T-cell (primary cell): ENCODE measurements at regions not wholly inside any gene's neighbourhood (a gene's known extent, or its start where the extent isn't known, plus 50 kb on each side); places are given as distances from the start of the nearest gene placed in this dataset.

ENCODE experiments used
- ATAC-seq, 4 experiments: fragments of 200-7000 bp in 3 of 4; fragments of 150-1000 bp in 1 of 4; cut with Tn5 transposase; replicated peaks in 1 of 4; 1 replicate in 3 of 4; 2 replicates in 1 of 4; pipeline ENCODE4 v1.10.0; 2021; ENCODE audit warnings: moderate library complexity in 3 of 4, mild to moderate bottlenecking in 2 of 4, moderate number of reproducible peaks in 1 of 4
- CTCF ChIA-PET, 2 donors: fragments of 300-600 bp; sonication (Branson Sonifier 250); formaldehyde crosslinking; loops; one replicate each; lab custom pipeline; 2022; ENCODE audit warnings: antibody characterized with exemption in 2 of 2; lab: Charles Lee
- POLR2A ChIA-PET, 2 donors: fragments of 300-600 bp; sonication (Branson Sonifier 250); formaldehyde crosslinking; loops; one replicate each; lab custom pipeline; 2022; ENCODE audit warnings: antibody characterized with exemption in 2 of 2; lab: Charles Lee
- DNase-seq, 35 experiments: peaks; one replicate each; pipeline versions ENCODE4 v3.0.0 to v3.0.0-alpha.2; 2013 to 2023
- H3K27ac ChIP-seq: one replicate; pipeline ENCODE4 v1.5.1; 2013; ENCODE audit warnings: low read length
- H3K27me3 ChIP-seq, 2 experiments: replicated peaks in 1 of 2; 1 replicate in 1 of 2; 2 replicates in 1 of 2; pipeline versions ENCODE4 v1.6.1 to v1.7.0; 2013; ENCODE audit warnings: low read length in 1 of 2, mixed read lengths in 1 of 2; ENCODE audit not compliant: control insufficient read depth in 2 of 2, insufficient read depth in 2 of 2; ENCODE audit errors: extremely low read depth in 1 of 2
- H3K36me3 ChIP-seq, 2 donors: 1 replicate in 1 of 2; 2 replicates in 1 of 2; pipeline versions ENCODE4 v1.6.1 to v1.7.0; 2013; ENCODE audit warnings: low read length in 1 of 2; ENCODE audit not compliant: control insufficient read depth in 2 of 2, insufficient read depth in 1 of 2; ENCODE audit errors: extremely low read depth in 1 of 2
- H3K4me1 ChIP-seq, 2 experiments: 1 replicate in 1 of 2; 2 replicates in 1 of 2; pipeline versions ENCODE4 v1.6.1 to v1.7.0; 2013; ENCODE audit warnings: low read length in 2 of 2, mixed read lengths in 1 of 2; ENCODE audit not compliant: insufficient read depth in 2 of 2, control insufficient read depth in 1 of 2; ENCODE audit errors: extremely low read depth in 1 of 2
- H3K4me3 ChIP-seq, 2 donors: 1 replicate in 1 of 2; 2 replicates in 1 of 2; pipeline versions ENCODE4 v1.5.1 to v1.7.0; 2013; ENCODE audit warnings: mild to moderate bottlenecking in 2 of 2, low read length in 1 of 2, moderate library complexity in 1 of 2; ENCODE audit not compliant: control insufficient read depth in 1 of 2; ENCODE audit errors: extremely low read depth in 1 of 2
- H3K9me3 ChIP-seq: 2 replicates; pipeline ENCODE4 v1.7.0; 2013
- H3K27ac Mint-ChIP-seq, 2 donors: one replicate each; pipeline ENCODE4 v1.8.0; 2020 to 2021; ENCODE audit warnings: mild to moderate bottlenecking in 2 of 2, mixed read lengths in 2 of 2
- H3K27me3 Mint-ChIP-seq, 2 donors: one replicate each; pipeline ENCODE4 v1.8.0; 2021 to 2022; ENCODE audit warnings: mixed read lengths in 2 of 2
- H3K36me3 Mint-ChIP-seq: one replicate; pipeline ENCODE4 v1.8.0; 2021; ENCODE audit warnings: mixed read lengths
- H3K4me1 Mint-ChIP-seq, 3 donors: one replicate each; pipeline ENCODE4 v1.8.0; 2020 to 2022; ENCODE audit warnings: mixed read lengths in 3 of 3, mild to moderate bottlenecking in 1 of 3
- H3K4me3 Mint-ChIP-seq, 3 donors: one replicate each; pipeline ENCODE4 v1.8.0; 2020 to 2022; ENCODE audit warnings: mild to moderate bottlenecking in 3 of 3, mixed read lengths in 3 of 3, moderate library complexity in 3 of 3
- H3K9me3 Mint-ChIP-seq, 3 donors: one replicate each; pipeline ENCODE4 v1.8.0; 2020 to 2022; ENCODE audit warnings: mixed read lengths in 3 of 3
- WGBS: methylation state at CpG from one replicate; pipeline ENCODE4 v1.1.5; 2013; ENCODE audit warnings: missing lambda C conversion rate; ENCODE audit not compliant: insufficient coverage; 5-methylcytosine and 5-hydroxymethylcytosine counted together

GRCh38 chr2:74048147-74048546 lies 63.4 kb downstream of the TET3 start:
- Mint-ChIP-seq H3K4me3 (no peak overlapping the region), H3K27me3 (no peaks in the 10 kb centered on the region), H3K36me3 (peaks cover 15% of the 10 kb centered on the region), H3K9me3 (no peaks in the 10 kb centered on the region), H3K4me1 (peaks cover 39 to 54% (median 44%) of the 10 kb centered on the region in 3 donors), H3K27ac (peak overlapping the region in 1 of 2 donors; percentile 59)
- peaks cover 4% of the 10 kb centered on the region in 2 experiments for H3K4me1 ChIP-seq
- no peaks in the 10 kb centered on the region for H3K27me3 ChIP-seq
- H3K9me3 ChIP-seq, result no peaks in the 10 kb centered on the region
- WGBS, result 97% methylated on average over 7 of the region's 7 CpGs
- ChIA-PET CTCF (no interaction called here), POLR2A (no interaction called here)
- H3K4me3 ChIP-seq, result no peak overlapping the region
- DNase-seq, result no peak
- ATAC-seq, result no peak
- H3K27ac ChIP-seq, result no peak overlapping the region
- H3K36me3 ChIP-seq, result peaks cover 9 to 24% of the 10 kb centered on the region in 2 donors

DNA sequence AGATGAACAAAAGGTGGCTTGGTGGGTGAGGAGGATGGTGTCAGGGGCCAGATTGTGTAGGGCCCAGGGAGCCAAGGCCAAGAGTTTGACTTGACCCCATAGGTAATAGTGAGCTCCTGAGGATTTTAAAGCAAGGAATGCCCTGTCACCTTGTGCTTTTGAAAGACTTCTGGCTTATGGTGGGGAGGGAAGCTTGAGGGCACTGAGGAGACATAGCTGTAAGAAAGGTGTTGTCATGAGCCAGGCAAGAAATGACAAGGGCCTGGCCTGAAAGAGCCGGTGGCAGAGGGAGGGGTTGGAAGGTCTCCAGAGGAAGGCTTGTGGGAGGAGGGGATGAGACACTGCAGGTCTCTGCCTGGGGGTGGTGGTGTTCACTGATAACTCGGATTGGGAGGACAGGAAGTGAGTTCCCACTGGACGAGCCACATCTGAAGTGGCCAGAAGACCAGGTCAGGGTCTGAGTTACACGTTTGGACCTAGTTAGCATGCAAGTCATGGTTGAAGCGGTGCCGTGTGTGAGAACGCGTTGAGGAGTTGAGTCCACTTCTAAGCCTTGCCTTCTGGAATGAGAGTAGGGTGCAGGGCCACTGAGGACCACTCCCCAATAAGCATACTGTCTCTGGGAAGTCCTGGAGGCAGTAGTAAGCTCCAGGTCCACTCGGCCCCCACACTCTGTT lies 64.3 kb downstream of the TET3 start:
- Histone ChIP-seq H3K9me3 (no peaks in the 10 kb centered on the region), H3K4me3 (no peak overlapping the region), H3K27ac (no peak overlapping the region), H3K4me1 (peaks cover 11 to 12% of the 10 kb centered on the region in 2 experiments), H3K36me3 (peaks cover 9 to 24% of the 10 kb centered on the region in 2 donors), H3K27me3 (no peaks in the 10 kb centered on the region)
- CTCF ChIA-PET, result no interaction called here
- DNase-seq (no peak), ATAC-seq (no peak)
- H3K27ac Mint-ChIP-seq, result peak overlapping the region; percentile 59 to 71
- H3K27me3 Mint-ChIP-seq, result no peaks in the 10 kb centered on the region
- POLR2A ChIA-PET, result no interaction called here
- H3K9me3 Mint-ChIP-seq, result no peaks in the 10 kb centered on the region
- H3K36me3 Mint-ChIP-seq, result peaks cover 17% of the 10 kb centered on the region
- H3K4me3 Mint-ChIP-seq, result no peak overlapping the region
- H3K4me1 Mint-ChIP-seq, result peaks cover 44 to 58% (median 49%) of the 10 kb centered on the region in 3 donors
- WGBS, result 94% methylated on average over 8 of the region's 9 CpGs

DNA sequence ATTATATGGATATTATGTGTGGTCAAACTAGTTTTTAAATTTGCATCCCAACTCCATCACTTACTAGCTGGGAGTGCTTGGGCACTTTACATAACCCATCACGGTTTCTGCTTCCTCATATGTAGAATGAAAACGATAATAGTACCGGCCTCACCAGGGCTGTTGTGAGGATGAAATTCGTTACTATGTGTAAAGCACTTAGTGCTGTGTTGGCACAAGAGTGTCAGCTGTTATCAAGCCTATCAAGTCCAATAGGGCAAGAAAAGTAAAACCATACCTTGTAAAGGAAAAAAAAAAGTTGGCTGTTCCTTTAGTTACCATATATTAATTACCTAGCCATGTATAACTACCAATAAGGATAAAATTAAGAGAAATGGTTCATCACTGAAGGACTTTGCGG lies 65.4 kb downstream of the TET3 start:
- 88% methylated on average over 1 of the region's 5 CpGs for WGBS
- peaks cover 22% of the 10 kb centered on the region for H3K36me3 Mint-ChIP-seq
- Histone ChIP-seq H3K27ac (no peak overlapping the region), H3K27me3 (no peaks in the 10 kb centered on the region), H3K4me3 (no peak overlapping the region), H3K9me3 (no peaks in the 10 kb centered on the region), H3K36me3 (peaks cover 9 to 26% of the 10 kb centered on the region in 2 donors), H3K4me1 (peaks cover 15 to 16% of the 10 kb centered on the region in 2 experiments)
- H3K27me3 Mint-ChIP-seq, result no peaks in the 10 kb centered on the region
- peaks cover 46 to 67% (median 47%) of the 10 kb centered on the region in 3 donors for H3K4me1 Mint-ChIP-seq
- no peak for ATAC-seq
- H3K4me3 Mint-ChIP-seq, result no peak overlapping the region
- no peaks in the 10 kb centered on the region for H3K9me3 Mint-ChIP-seq
- no peak overlapping the region for H3K27ac Mint-ChIP-seq
- no peak for DNase-seq
- POLR2A ChIA-PET, result no interaction called here
- CTCF ChIA-PET, result no interaction called here

DNA sequence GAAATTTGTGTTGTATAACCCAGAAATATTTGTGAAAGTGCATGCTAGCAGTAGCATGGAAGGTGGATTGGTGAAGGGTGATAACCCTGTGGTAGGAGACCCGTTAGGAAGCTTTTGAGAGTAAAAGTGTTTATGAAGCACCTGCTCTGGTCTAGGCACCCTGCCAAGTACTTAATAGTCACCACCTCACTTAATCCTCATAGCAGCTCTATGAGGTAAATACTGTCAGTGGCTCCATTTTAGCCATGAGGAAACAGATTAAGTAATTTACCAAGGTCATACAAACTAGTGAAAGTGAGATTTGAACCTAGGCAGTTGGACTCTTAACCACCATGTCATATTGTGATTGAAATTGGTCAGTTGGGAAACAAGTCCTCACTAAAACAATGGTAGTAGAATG lies 66.8 kb downstream of the TET3 start:
- Mint-ChIP-seq H3K36me3 (peaks cover 19% of the 10 kb centered on the region), H3K9me3 (no peaks in the 10 kb centered on the region), H3K4me3 (no peak overlapping the region), H3K27me3 (no peaks in the 10 kb centered on the region), H3K27ac (peak overlapping the region; percentile 66 to 83), H3K4me1 (peaks cover 42 to 70% (median 48%) of the 10 kb centered on the region in 3 donors)
- ChIA-PET POLR2A (interaction anchor here in 1 of 2 donors (0.6 kb wide), 1 partner anchor 119 kb away, joined by 3 read pairs; no protein-coding TSS in a partner anchor), CTCF (interaction anchor here in 1 of 2 donors (1.0 kb wide), 1 partner anchor 22 kb away, joined by 3 read pairs; no protein-coding TSS in a partner anchor)
- Histone ChIP-seq H3K9me3 (no peaks in the 10 kb centered on the region), H3K27me3 (no peaks in the 10 kb centered on the region), H3K36me3 (peaks cover 9 to 26% of the 10 kb centered on the region in 2 donors), H3K4me3 (no peak overlapping the region), H3K4me1 (peaks cover 15 to 16% of the 10 kb centered on the region in 2 experiments), H3K27ac (no peak overlapping the region)
- WGBS, result no CpG with 5 or more reads among the region's 1 CpG
- DNase-seq (no peak), ATAC-seq (no peak)

DNA sequence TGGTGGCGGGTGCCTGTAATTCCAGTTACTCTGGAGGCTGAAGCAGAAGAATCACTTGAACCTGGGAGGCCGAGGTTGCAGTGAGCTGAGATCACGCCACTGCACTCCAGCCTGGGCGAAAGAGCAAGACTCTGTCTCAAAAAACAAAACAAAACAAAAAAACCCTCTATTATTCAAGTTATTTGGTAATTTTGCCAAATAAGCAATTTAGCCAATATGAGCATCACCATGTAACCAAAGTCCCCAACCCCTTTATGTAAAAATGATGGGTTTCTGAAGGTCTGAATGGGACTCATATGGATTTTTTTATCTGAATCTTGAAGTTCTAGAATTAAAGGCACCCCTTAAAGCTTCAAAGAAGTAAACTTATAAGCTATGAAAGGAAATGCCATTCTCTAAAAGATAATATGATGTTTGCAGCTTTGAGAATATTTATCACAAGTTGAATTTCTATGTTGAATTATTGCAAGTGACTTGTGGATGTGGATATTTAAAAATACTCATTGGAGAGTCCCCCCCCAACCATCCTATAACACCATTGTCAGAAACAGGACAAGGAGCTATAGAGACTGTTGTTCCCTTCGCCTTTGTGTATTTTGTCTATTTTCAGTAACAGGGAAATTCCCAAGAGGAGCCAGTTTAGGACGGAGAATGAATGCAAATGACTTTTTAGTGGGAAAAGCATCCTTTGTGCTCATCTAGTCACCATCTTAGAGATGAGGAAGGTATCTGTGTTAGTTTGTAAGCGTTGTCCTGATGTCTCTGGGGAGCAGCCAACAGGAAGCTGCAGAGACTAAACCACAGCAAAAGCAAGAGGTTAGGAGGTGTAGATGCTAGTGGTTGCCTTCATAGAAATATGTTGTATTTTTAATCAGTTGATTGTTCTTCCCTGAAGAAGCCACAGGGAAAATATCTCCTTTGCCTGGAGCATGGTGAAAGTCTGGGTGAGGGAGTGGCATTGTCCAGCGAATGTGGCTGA lies 68.3 kb downstream of the TET3 start:
- ChIA-PET CTCF (interaction anchor here in 1 of 2 donors (0.5 to 1.0 kb wide), 2 partner anchors 67 to 114 kb away, joined by 3 read pairs; no protein-coding TSS in a partner anchor), POLR2A (interaction anchor here (0.5 to 0.9 kb wide), 3 partner anchors 11 to 33 kb away, joined by 4 to 7 read pairs (median 4); no protein-coding TSS in a partner anchor)
- Mint-ChIP-seq H3K4me3 (peak overlapping the region; percentile 35 to 70 (median 48)), H3K27ac (peak overlapping the region; percentile 83 to 85), H3K27me3 (no peaks in the 10 kb centered on the region), H3K9me3 (no peaks in the 10 kb centered on the region), H3K36me3 (peaks cover 23% of the 10 kb centered on the region), H3K4me1 (peaks cover 45 to 71% (median 48%) of the 10 kb centered on the region in 3 donors)
- Histone ChIP-seq H3K27me3 (no peaks in the 10 kb centered on the region), H3K27ac (no peak overlapping the region), H3K9me3 (no peaks in the 10 kb centered on the region), H3K4me3 (no peak overlapping the region), H3K36me3 (peaks cover 0 to 12% of the 10 kb centered on the region in 2 donors), H3K4me1 (peaks cover 15 to 16% of the 10 kb centered on the region in 2 experiments)
- 42% methylated on average over 5 of the region's 8 CpGs for WGBS
- peak; percentile 95 to 99 (median 99) for ATAC-seq
- DNase-seq, result peak in 27 of 35 experiments; percentile 4 to 63 (median 24)
